ENCODE measurements at regions not wholly inside any gene's neighbourhood (a gene's known extent, or its start where the extent isn't known, plus 50 kb on each side); places are given as distances from the start of the nearest gene placed in this dataset.
A peak's percentile ranks its signal among the peaks of the same experiment; 100 is the strongest.

DNA sequence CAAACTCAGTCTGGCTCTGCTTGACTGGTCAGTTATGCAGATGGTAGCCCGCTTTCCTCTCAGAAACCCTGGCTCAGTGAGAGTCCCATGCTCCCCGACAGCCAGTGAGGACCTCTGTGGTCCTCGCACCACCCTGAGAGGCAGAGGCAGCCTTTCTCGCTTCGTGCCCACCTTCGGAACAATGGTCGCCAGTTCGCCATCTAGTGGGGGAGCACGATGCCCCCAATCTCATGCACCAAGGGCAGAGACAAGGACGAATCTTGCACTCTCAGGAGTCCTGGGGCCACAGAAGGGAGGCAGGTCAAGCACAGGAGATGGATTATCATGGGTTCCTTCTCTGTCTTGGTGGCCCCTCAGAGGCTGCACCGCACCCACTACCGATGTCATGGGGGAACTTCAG lies 75.2 kb downstream of the RHCG start:
- DNase-seq (ENCODE audit: low read depth): no peak

DNA sequence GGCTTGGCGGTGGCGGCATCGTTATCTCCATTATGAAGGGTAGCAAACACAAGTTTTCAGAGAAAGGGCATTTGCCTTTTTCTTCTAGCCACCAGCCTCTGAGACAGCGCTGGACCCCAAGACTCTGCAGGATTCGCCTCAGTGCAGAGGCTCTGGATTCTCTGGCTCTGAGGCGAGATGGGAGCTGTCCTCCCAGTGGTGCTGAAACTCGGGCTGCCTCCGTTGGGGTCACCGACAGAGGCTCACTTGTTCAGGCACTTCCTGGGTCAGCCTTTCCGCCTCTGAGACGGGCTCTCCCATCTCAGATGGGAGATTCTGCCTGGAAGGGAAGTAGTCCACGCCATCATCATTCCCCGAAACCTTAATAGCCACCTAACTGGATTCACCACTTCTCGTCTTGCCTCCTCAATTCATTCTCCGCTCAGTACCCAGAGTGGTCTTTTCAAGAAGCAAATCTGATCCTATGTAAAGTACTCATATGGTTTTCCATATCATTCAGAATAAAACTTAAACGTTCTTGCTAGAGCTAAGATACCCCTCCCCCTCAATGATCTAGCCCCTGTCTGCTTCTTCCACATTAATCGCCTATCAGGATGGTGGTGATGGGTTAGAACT lies 76.9 kb downstream of the RHCG start:
- no peak for DNase-seq (ENCODE audit: low read depth)

DNA sequence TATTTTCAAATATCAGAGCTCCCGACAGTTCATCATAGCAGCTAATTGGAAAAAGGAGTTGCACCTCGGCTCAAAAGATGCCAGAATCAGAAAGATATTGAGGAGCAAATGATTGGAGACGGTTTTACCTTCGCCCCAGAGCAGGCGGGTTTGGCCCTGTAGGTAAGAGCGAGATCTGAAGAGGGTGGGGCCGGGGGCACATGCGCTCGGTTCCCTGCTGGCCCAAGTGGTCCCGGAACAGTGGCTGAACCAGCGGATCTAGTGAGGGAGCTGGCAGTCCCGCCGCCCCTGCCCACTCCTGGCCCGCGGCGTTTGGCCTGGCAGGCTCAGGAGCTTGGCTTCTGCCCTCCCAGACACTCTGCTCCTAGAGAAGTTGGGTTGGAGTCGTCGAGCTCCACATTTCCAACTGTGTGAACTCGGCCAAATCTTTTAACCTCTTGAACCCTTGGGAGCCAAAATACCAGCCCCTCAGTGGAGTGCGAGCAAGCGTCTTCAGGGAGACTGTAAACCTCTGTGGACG lies 79.1 kb downstream of the RHCG start:
- no peak for DNase-seq (ENCODE audit: low read depth)

DNA sequence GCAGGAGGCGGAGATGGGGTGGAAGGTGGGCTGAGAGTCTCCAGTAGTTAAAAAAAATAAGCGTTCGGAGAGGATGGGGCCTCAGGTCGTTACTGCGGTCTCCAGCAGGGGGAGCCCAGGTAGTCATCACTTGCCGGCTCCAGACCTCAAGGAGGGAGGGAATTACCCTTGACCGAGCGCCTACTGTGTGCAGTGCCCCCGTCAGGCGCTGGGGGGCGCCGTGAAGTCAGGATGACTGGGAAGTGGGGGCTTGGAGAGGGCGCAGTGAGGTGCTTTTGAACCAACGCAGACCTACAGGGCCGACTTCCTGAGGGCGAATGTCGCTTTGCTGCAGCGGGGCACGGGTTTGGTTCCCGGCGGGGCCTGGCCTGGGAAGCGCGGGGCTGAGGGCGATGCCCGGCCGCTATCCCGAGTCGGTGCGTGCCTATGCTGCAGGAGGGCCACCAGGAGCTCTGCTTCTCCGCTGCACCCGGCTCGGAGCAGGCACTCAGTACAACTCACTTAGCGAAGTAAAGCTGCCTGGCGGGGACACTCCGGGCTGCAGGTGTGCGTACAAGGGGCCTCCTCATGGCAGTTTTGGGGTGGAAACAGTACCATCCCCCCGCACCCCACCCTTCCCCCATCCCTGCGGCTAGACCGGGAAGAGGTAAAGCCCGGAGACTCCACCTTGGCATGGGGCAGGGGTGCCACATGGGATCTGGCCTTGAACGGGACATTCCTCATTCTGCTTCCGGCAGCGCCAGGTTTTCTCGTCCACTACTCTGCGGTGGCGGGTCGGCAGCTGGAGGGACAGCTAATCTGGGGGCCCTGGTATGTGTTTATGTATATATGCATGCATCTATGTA lies 79.8 kb downstream of the RHCG start:
- DNase-seq (ENCODE audit: low read depth): peak; percentile 38

DNA sequence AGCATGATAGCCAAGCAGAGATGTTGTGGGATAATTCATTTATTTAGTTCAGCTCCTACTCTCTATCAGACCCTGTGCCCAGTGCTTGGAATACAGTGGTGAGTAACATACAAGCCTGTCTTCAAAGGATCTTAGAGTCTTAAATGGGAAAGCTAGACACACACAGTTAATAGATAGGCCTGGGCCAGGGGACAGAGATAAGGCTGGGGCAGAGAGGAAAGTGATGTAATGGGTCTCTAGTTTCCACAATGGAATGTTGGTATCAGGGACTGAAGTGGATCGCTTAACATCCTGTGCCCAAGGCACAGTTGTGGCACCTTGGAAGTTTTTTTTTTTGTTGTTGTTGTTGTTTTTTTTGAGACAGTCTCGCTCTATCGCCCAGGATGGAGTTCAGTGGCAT lies 79.9 kb upstream of the POLG start:
- no peak for DNase-seq (ENCODE audit: low read depth)

DNA sequence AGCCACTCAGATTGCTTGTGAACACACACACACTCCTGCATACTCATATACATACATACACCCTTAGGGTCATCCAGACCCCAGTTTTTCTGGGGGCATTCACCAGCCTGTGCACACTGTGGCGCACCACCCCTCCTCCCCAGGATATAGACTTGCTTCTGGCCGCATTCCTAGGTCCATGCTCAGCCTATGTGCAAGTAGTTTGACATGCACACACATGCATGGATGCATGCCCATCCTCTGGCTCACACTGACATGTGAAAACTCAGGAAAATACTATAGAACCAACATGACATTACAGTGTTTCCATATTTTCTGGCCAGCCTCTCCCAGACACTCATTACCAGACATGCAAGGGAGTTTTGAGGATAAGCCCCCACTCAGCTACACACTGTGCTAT lies 79.3 kb upstream of the POLG start:
- DNase-seq (ENCODE audit: low read depth): no peak

DNA sequence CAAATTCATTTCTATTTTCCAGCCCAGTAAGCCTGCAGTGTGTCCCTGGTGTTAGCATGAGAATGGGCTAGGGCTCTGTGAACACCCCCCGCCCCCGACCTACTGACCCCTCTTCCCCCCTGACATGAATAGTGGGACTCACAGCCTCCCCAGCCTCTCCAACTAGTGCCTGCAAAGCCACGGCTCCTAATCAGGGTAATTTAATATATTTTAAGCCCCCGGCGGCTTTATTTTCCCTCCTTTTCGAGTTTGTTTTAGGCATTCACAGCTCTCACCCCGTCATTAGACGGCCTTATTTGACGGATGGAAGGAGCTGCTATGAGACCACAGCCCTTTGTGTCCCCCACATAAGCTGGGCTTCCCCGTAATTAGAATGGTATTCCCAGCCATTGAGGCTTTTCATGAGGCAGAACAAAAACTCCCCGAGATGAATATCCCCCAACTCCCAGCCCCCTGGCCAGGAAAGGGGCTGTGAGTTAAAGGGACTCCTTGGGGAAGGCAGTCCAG lies 78.3 kb upstream of the POLG start:
- no peak for DNase-seq (ENCODE audit: low read depth)

DNA sequence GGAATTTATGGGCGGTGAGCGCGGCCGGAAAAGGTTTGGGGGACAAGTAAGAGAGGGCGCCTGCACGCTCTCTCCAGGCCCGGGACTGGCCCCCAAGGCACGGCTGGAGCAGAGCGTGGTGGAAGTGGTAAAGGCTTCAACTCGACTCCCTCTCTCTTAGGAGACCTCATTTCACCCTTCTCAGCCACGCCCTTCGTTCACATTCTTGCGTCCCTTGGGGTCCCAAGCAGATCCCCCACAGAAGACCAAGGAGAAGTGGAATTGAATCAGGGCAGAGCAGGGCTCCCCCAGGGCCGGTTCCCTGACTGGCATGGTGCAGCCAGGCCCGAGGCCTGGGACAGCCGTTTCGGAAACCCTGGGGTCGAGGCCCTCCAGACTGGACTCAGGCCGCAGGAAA lies 75.4 kb upstream of the POLG start:
- DNase-seq (ENCODE audit: low read depth): no peak

DNA sequence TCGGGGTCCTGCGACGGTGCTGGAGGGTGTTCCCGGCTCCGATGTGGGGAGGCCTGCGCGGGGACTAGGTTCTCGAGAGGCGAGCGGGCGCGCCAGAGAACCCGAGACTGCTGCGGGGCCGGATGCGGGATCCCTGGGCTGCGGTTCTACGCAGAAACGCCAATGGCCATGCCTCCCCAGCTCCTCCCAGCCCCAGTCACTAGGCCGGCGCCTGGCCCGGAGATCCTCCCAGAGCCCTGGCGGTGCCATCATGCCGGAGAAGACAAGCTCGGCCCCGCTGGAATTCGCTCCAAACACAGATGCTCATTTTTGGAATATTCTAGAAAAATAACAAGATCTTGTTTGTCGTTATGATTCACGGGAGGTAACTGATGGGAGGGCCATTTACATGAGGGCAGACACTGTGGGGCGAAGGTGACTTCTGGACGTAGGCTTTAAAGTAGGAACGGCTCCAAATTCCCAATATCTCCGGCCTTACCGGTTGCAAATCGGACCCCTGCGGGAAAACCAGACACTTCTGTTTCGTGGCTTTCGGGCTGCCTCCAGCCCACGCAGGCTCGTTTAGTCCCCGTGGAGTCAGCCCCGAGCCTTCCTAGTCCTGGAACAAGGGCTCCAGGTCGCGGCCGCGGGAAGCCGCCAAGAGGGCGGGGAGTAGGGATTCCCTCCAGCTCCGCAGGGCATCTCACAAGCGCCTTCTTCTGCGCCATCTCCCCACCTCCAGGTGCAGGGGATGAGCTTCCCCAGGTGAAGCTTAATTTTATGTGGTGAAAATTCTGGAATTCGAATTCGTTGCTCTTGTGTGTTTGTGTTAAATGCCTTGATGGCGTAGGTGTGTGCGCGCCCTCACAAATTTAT lies 74.8 kb upstream of the POLG start:
- no peak for DNase-seq (ENCODE audit: low read depth)

DNA sequence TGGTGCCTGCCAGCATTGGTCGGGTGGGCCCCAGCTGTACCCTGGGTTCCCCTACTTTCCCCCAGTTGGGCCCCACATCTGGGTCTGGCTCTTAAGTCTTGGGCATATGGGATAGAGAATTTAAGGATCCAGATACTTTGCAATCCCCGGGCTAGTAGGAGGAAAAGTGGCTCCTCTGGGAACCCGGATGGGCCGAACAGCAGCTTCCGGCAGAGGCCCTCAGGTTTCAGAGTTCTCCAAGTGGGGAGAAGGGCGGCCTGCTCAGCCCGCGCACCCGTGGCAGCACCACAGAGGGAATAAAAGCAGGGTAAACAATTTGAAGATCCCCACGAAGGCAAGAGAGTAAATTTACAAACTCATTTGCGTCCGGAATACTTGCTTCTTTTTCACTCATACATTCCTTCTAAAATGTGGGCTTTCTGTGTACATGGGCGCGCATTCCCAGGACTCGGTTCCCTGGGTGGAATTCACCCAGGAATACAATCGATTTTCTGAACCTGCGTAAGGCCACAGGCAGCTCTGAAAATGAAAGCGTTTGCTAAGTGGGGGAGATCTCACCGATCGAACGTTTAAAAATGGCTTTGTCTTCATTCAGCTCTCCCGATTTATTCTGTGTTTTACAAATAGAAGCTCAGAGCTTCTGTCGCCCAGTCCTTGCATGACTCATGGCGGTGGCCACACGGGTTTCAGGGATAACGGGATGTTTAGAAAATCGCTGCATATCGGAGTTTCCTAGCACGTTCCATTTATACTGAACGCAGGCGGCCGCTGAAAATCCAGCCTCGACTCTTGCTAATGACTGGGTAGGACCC lies 74.0 kb upstream of the POLG start:
- DNase-seq (ENCODE audit: low read depth): no peak

DNA sequence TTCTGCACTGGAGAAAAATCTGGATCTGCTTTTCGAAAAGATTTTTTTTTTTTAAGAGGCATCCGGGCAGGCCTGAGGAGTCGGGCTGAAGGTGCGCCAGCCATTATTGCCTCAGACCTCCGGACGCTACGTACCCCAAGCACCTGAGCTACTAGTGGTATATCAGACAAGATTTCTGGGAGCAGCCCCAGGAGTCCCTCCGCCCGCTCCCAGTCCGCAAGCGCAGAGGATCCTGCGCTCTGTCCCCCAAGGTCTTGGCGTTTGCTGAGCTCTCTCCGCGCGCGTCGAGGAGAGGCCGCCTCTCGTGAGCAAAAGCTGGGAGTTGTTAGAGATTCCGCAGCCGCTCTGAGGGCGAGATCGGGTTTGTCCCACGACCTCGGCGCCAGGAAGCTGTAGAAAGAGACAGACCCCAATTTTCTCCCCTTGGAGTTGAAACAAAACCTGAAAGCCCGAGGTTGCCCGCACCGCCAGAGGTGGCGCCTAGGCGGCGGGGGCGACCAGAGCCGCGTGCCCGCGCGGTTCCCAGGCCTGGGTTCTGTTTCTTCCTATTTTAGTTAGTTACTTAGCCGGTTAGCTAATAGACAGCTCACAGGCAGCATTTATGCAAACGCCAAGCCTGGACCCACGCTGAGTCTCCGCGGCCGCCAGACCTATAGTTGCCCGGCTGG lies 72.5 kb upstream of the POLG start:
- no peak for DNase-seq (ENCODE audit: low read depth)

DNA sequence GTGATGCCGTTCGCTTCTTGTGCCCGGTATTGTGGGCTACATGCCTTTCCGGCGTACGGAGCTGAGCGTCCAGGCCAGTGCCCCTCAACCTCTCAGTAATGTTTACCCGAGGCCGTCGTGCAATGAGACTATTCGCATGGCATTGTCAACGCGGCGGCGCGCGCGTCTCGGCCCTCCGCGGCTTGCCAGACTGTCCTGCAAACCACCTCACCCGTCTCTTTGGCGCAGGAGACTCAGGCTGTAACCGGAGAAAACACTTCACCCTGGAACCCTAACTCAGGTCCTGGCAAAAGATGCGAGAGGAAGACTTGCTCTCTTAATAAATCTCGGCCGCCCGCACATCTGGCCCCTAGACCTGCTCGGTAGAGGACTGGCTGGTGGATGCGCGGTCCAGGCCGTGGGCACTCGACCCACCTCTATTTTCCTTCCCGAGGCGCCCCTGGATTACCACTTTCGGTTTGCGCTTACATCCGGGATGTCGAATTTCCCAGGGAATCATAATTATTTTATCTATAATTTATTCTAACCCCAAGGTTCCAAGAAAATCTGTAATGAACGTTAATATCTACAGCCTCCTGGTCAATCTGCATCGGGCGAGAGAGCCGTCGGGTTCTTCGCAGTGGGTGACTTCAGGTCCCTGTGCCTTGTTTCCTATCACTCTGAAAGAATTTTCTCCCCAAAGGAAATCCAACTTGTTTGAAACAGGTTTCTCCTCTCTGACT lies 71.8 kb upstream of the POLG start:
- DNase-seq (ENCODE audit: low read depth): no peak

DNA sequence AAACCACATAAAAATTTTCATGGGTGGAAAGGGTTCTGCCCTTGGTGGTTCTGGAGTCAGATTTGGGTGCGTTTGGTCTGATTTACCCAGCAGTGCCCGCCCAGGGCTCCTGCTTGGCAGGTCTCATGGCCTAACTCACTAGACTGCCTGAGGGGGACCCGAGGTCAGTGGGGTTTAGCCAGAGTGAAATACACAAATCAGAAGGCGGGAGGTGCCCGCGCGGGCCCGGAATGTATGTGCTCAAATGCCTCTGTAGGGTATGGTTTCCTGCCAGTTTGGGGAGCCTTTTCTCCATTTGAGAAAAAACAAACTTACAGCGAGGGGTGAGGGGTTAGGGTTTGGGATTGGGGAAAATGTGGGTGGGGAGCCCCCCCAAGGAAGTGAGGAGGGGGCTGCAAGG lies 70.9 kb upstream of the POLG start:
- DNase-seq (ENCODE audit: low read depth): no peak

DNA sequence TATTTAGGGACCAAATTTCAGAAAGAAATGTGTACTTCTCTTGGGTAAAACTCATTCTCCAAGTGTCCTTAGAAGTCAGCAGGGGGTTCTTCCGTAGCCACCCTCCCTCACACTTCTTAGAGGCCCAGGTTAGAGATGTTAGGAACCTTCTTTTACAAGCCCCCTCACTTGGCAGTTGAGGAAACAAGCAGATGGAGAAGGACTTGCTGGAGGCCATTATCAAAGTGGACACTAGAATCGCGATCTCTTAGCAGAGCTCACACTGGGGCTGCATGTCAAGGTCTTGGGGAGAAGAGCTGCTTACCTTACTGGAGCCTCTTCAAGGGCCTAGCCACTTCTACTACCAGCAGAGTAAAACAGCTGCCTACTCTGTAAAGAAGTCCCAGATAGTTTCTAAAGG lies 69.4 kb upstream of the POLG start:
- no peak for DNase-seq (ENCODE audit: low read depth)

DNA sequence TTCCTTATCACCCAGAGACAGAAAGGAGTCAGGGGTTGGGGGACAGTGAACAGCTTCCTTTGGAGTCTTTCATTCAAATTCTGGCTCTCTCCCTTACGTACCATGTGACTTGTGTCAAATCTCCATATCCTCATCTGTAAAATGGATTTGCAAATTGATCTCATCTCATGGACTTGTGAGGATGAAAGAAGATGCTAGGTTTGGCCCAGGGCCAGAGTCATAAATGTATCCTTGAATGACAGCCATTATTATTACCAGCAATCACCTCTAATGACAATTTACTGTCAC lies 67.8 kb upstream of the POLG start:
- no peak for DNase-seq (ENCODE audit: low read depth)

DNA sequence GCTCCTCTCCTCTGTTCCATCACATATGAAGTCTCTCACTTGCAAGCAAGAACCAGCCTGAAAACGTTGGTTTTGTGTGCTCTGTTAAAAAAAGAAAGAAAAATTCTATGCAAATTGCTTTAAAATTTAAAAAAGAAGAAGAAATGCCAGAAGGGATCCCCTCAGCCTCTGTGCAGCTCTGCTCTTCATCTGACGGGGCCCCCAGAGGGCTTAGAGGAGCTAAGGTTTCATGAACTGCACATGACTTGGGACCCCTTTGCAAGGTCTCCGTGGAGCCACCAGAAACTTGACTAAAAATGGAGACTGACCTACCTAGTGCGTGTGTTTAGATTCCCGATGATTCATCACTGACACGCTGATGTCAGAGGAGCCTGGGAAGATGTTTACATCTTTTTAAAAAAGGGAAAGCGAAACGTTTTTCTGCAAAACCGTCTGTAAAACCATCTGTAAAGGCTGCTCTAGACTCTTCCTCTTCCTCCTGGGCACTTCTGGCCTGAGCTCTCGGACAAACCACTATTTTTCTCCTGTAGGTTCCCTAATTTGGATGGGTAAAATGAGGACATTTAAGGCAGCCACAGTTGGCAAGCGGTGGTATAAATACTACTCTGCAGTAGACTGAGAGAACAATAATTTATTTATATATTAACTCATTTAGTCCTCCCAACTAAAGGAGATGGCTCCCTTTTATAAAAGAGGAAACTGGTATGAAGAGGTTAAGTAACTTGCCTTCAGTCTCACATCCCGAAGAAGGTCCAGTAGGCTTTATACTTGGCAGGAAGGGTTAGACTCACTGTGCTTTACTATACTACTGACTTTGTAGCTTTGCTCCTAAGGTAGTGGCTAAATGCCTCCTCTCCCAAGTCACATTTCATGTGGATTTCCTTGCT lies 67.2 kb upstream of the POLG start:
- no peak for DNase-seq (ENCODE audit: low read depth)

DNA sequence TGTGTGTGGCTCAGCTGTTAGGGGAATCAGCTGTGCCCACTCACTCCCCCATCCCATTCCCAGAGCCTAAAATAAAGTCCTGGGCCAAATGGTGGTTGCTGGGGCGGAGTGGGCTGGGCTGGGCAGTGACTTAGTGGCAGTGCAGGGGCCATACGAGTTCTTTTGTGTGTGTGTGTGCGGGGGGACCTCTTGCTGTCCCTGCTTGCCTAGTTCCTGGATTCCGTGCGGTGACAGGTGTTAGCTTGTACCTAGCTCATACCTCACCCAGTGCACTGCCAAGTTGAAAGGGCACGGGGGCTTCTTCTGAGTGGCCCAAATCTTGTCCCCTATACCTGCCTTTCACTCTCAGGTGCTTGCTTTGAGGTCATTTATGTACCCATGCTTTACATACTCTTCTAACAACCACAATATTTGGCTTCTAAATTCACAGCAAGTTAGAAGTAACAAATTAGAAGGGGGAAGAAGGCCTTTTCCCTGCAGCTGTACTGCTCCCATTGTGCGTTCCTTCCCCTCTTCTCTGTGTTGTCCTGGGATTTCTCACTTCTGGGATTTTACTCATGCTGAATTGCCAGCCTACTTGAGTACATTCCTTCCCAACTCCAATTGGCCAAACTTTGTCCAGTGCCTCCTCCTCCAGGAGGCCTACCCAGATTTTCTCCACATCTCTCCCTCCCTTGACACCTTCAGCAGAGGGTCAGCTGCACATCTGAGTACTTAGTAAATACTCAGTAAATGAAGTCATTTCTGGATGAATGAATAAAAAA lies 66.3 kb upstream of the POLG start:
- DNase-seq (ENCODE audit: low read depth): no peak

DNA sequence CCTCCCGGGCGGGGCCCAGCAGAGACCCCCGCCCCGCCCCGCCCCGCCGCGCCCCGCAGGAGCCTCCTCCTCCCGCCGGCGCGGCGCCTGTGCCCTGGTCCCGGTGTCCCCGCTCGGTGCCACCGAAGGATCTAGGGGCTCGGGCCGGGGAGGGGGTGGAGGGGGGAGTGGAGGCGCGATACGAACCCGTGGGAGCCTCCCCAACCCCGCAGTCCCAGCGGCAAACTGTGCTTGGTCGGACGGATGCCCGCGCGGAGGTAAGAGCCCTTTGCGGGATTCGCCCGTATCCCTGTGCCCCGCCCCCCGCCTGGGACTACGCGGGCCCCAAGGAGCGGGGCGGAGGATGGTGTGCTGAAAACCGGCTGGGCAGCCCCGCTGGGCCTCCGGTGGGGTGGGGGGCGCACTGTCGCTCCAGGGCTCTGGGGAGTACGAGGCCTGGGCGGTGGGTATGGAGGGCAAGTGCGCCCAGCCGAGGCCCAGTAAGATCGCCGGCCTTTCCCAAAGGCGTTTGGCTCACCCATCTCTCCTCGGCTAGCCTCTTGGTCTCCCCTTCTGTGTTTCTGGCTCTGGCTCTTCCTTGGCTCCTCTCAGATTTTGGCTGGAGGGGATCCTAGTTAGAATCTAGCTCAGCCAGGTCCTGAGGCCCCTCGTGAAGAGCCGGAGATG lies 65.6 kb upstream of the POLG start:
- DNase-seq (ENCODE audit: low read depth): no peak

All from activated T-cell treated with anti-CD3 and anti-CD28 coated beads for 1 hour (primary cell).